Stimulated activated CD4-positive, alpha-beta T cell treated with anti-CD3 and anti-CD28 coated beads, Interleukin-15, amount 100 ng/mL, for 24 hours (primary cell): ENCODE measurements at regions not wholly inside any gene's neighbourhood (a gene's known extent, or its start where the extent isn't known, plus 50 kb on each side); places are given as distances from the start of the nearest gene placed in this dataset.

Experiments used
- DNase-seq: peaks from one replicate; pipeline ENCODE4 v3.0.0-alpha.2; 2020

GRCh38 chr3:124282751-124283651, 291.1 kb upstream of the ROPN1 start:
- no peak for DNase-seq

- no peak for DNase-seq
These were observed 291.7 kb upstream of the ROPN1 start for GRCh38 chr3:124283652-124284023.

GRCh38 chr3:124288996-124289395, 297.1 kb upstream of the ROPN1 start:
- DNase-seq, result no peak

GRCh38 chr3:124291008-124291407, 299.1 kb upstream of the ROPN1 start:
- no peak for DNase-seq

- no peak for DNase-seq
These were observed 300.4 kb upstream of the ROPN1 start for GRCh38 chr3:124292329-124292728.

GRCh38 chr3:124293584-124293983, 301.7 kb upstream of the ROPN1 start:
- DNase-seq, result no peak

- DNase-seq, result no peak
These were observed 303.4 kb upstream of the ROPN1 start for GRCh38 chr3:124295362-124295761.

GRCh38 chr3:124296406-124296805, 304.5 kb upstream of the ROPN1 start:
- DNase-seq, result no peak

- DNase-seq, result no peak
These were observed 305.4 kb upstream of the ROPN1 start for GRCh38 chr3:124297062-124297980.

- DNase-seq, result no peak
These were observed 306.4 kb upstream of the ROPN1 start for GRCh38 chr3:124298301-124298700.

GRCh38 chr3:124298951-124299350, 307.0 kb upstream of the ROPN1 start:
- DNase-seq, result no peak

- DNase-seq, result no peak
These were observed 307.9 kb upstream of the ROPN1 start for GRCh38 chr3:124299831-124300230.

GRCh38 chr3:124300416-124300815, 308.5 kb upstream of the ROPN1 start:
- no peak for DNase-seq

- no peak for DNase-seq
These were observed 311.5 kb upstream of the ROPN1 start for GRCh38 chr3:124303305-124303910.

GRCh38 chr3:124306665-124307064, 314.7 kb upstream of the ROPN1 start:
- DNase-seq, result no peak

GRCh38 chr3:124313621-124314020, 321.7 kb upstream of the ROPN1 start:
- no peak for DNase-seq

GRCh38 chr3:124315215-124316033, 323.5 kb upstream of the ROPN1 start:
- no peak for DNase-seq

GRCh38 chr3:124316034-124316287, 324.0 kb upstream of the ROPN1 start:
- no peak for DNase-seq

GRCh38 chr3:124318014-124318413, 326.1 kb upstream of the ROPN1 start:
- DNase-seq, result no peak

GRCh38 chr3:124318656-124319055, 326.7 kb upstream of the ROPN1 start:
- DNase-seq, result no peak

GRCh38 chr3:124320976-124321375, 329.1 kb upstream of the ROPN1 start:
- no peak for DNase-seq

- DNase-seq, result no peak
These were observed 330.5 kb upstream of the ROPN1 start for GRCh38 chr3:124322309-124322880.
